ENCODE measurements at regions not wholly inside any gene's neighbourhood (a gene's known extent, or its start where the extent isn't known, plus 50 kb on each side); places are given as distances from the start of the nearest gene placed in this dataset.

- TF ChIP-seq POLR2A (IDR thresholded peaks at IDR 0.05), result no peak
- TF ChIP-seq, protein P1, sequence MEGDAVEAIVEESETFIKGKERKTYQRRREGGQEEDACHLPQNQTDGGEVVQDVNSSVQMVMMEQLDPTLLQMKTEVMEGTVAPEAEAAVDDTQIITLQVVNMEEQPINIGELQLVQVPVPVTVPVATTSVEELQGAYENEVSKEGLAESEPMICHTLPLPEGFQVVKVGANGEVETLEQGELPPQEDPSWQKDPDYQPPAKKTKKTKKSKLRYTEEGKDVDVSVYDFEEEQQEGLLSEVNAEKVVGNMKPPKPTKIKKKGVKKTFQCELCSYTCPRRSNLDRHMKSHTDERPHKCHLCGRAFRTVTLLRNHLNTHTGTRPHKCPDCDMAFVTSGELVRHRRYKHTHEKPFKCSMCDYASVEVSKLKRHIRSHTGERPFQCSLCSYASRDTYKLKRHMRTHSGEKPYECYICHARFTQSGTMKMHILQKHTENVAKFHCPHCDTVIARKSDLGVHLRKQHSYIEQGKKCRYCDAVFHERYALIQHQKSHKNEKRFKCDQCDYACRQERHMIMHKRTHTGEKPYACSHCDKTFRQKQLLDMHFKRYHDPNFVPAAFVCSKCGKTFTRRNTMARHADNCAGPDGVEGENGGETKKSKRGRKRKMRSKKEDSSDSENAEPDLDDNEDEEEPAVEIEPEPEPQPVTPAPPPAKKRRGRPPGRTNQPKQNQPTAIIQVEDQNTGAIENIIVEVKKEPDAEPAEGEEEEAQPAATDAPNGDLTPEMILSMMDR (IDR thresholded peaks at IDR 0.05), result no peak
Measured at GRCh38 chr5:13253111-13253510, 691.4 kb downstream of the DNAH5 start.

Measured in upper lobe of left lung (tissue), 4 donors.